ENCODE measurements at regions not wholly inside any gene's neighbourhood (a gene's known extent, or its start where the extent isn't known, plus 50 kb on each side); places are given as distances from the start of the nearest gene placed in this dataset.

- Mint-ChIP-seq H3K36me3 (ENCODE audit: low read depth) (no peaks in the 10 kb centered on the region; the same call in 2 of the 3 replicates), H3K9me3 (peaks cover 4% of the 10 kb centered on the region; the same call in 2 of the 3 replicates), H3K4me3 (no peak overlapping the region), H3K27me3 (ENCODE audit: insufficient read depth, low read depth, poor library complexity) (peaks cover 11% of the 10 kb centered on the region), H3K4me1 (peaks cover 9% of the 10 kb centered on the region), H3K27ac (no peak overlapping the region)
- no peak overlapping the region for H3K4me3 ChIP-seq
- no peaks in the 10 kb centered on the region for H3K36me3 ChIP-seq (ENCODE audit: insufficient read depth)
- 0 out of 2 replicates have a peak, but pooled peaks cover 5% of the 10 kb centered on the region for H3K4me1 ChIP-seq (ENCODE audit: insufficient read depth)
- no peaks in the 10 kb centered on the region for H3K79me2 ChIP-seq (replicated peaks; ENCODE audit: insufficient read depth)
- H3K4me2 ChIP-seq = no peak overlapping the region
- ATAC-seq (no peak), DNase-seq (ENCODE audit: low spot score) (no peak)
- H3K9me2 ChIP-seq (ENCODE audit: insufficient read depth) = peaks cover 6% of the 10 kb centered on the region; the same call in 1 of the 2 replicates
- TF ChIP-seq ETS1 (IDR thresholded peaks at IDR 0.05) = no peak
- no peak; a peak in 1 of 4 replicates for TF ChIP-seq CTCF (conservative IDR thresholded peaks at IDR 0.05; ENCODE audit: low read depth in 2 of 2)
- no peak for TF ChIP-seq STAT1 (IDR thresholded peaks at IDR 0.05; ENCODE audit: unreplicated experiment)
- no peak for TF ChIP-seq ZNF331 (CRISPR knock-in tag; IDR thresholded peaks at IDR 0.05; ENCODE audit: low read depth)
- TF ChIP-seq EZH2 (IDR thresholded peaks at IDR 0.05; ENCODE audit: low read depth, unreplicated experiment) = no peak
- TF ChIP-seq POLR2AphosphoS5 (IDR thresholded peaks at IDR 0.05; ENCODE audit: low read depth) = no peak
- no peak for TF ChIP-seq REST (IDR thresholded peaks at IDR 0.05; ENCODE audit: unreplicated experiment)
- TF ChIP-seq JUNB (IDR thresholded peaks at IDR 0.05; ENCODE audit: unreplicated experiment) = no peak
- TF ChIP-seq NANOG (IDR thresholded peaks at IDR 0.05; ENCODE audit: borderline replicate concordance) = no peak
- TF ChIP-seq EZH2phosphoT487 (IDR thresholded peaks at IDR 0.05; ENCODE audit: unreplicated experiment) = no peak
- TF ChIP-seq ZNF462 (CRISPR knock-in tag; IDR thresholded peaks at IDR 0.05) = no peak
- no peak for TF ChIP-seq ZNF114 (CRISPR knock-in tag; IDR thresholded peaks at IDR 0.05)
- TF ChIP-seq CREB1 (CRISPR knock-in tag; IDR thresholded peaks at IDR 0.05; ENCODE audit: low read depth) = no peak
- no peaks in the 10 kb centered on the region for H3F3A ChIP-seq (replicated peaks; ENCODE audit: low read depth)
- H3K27me3 ChIP-seq (ENCODE audit: insufficient read depth) = no peaks in the 10 kb centered on the region
- no peak overlapping the region for H3K27ac ChIP-seq (ENCODE audit: low read depth)
- no peak overlapping the region for H2AFZ ChIP-seq
- no peaks in the 10 kb centered on the region for H4K20me1 ChIP-seq (replicated peaks; ENCODE audit: insufficient read depth)
These were observed 60.6 kb upstream of the ANTXRL start for GRCh38 chr10:46226232-46226631.

Data from GM23338 (cell line).